H9 (cell line): ENCODE measurements at regions not wholly inside any gene's neighbourhood (a gene's known extent, or its start where the extent isn't known, plus 50 kb on each side); places are given as distances from the start of the nearest gene placed in this dataset.

Experiments
- DNase-seq: peaks from one replicate; pipeline ENCODE4 v3.0.0-alpha.2; 2017
- H2AFZ ChIP-seq: one replicate; pipeline ENCODE4 v1.6.1; 2013; ENCODE audit warnings: mild to moderate bottlenecking, low read length, control low read depth, moderate library complexity
- H2AK5ac ChIP-seq: 2 replicates; pipeline ENCODE4 v1.6.1; 2013; ENCODE audit warnings: low read length, control low read depth, mixed read lengths; ENCODE audit not compliant: insufficient read length
- H2BK120ac ChIP-seq: one replicate; pipeline ENCODE4 v1.6.1; 2013; ENCODE audit warnings: low read depth, mild to moderate bottlenecking, low read length, control low read depth, inconsistent platforms; ENCODE audit not compliant: poor library complexity, severe bottlenecking
- H2BK12ac ChIP-seq: 2 replicates; pipeline ENCODE4 v1.6.1; 2013; ENCODE audit warnings: low read length, control low read depth, mixed read lengths, low read depth; ENCODE audit not compliant: insufficient read length
- H2BK15ac ChIP-seq: 2 replicates; pipeline ENCODE4 v1.6.1; 2013; ENCODE audit warnings: low read depth, low read length, control low read depth
- H2BK20ac ChIP-seq: one replicate; pipeline ENCODE4 v1.6.1; 2013; ENCODE audit warnings: low read depth, mild to moderate bottlenecking, low read length, control low read depth, inconsistent platforms; ENCODE audit not compliant: poor library complexity, severe bottlenecking
- H2BK5ac ChIP-seq: 2 replicates; pipeline ENCODE4 v1.6.1; 2013; ENCODE audit warnings: low read length, control low read depth, mixed read lengths; ENCODE audit not compliant: insufficient read length
- H3K14ac ChIP-seq: 2 replicates; pipeline ENCODE4 v1.6.1; 2013; ENCODE audit warnings: low read length, control low read depth; ENCODE audit not compliant: insufficient read depth
- H3K18ac ChIP-seq: 2 replicates; pipeline ENCODE4 v1.6.1; 2013; ENCODE audit warnings: low read depth, mild to moderate bottlenecking, mixed read lengths, low read length, control low read depth; ENCODE audit not compliant: insufficient read length
- H3K23ac ChIP-seq: 2 replicates; pipeline ENCODE4 v1.6.1; 2013; ENCODE audit warnings: low read length, control low read depth, mixed read lengths, low read depth; ENCODE audit not compliant: insufficient read length
- H3K23me2 ChIP-seq: 2 replicates; pipeline ENCODE4 v1.6.1; 2013; ENCODE audit warnings: low read depth, mild to moderate bottlenecking, mixed read lengths, low read length, control low read depth; ENCODE audit not compliant: insufficient read length, poor library complexity, severe bottlenecking
- H3K27ac ChIP-seq: 2 replicates; pipeline ENCODE4 v1.5.1; 2013; ENCODE audit warnings: low read length, control low read depth, mixed read lengths, low read depth; ENCODE audit not compliant: insufficient read length
- H3K27me3 ChIP-seq: 2 replicates; pipeline ENCODE4 v1.6.1; 2013; ENCODE audit warnings: low read length, control low read depth, inconsistent platforms; ENCODE audit not compliant: insufficient read depth
- H3K4ac ChIP-seq: 2 replicates; pipeline ENCODE4 v1.6.1; 2013; ENCODE audit warnings: low read depth, mild to moderate bottlenecking, control low read depth, inconsistent platforms, low read length, moderate library complexity
- H3K4me1 ChIP-seq: 2 replicates; pipeline ENCODE4 v1.6.1; 2013; ENCODE audit warnings: low read length, control low read depth, inconsistent platforms; ENCODE audit not compliant: insufficient read depth
- H3K4me2 ChIP-seq: 2 replicates; pipeline ENCODE4 v1.6.1; 2013; ENCODE audit warnings: low read length, control low read depth, mixed read lengths; ENCODE audit not compliant: insufficient read length, insufficient read depth
- H3K56ac ChIP-seq: 2 replicates; pipeline ENCODE4 v1.6.1; 2013; ENCODE audit warnings: low read depth, mild to moderate bottlenecking, mixed read lengths, low read length, control low read depth; ENCODE audit not compliant: insufficient read length
- H3K79me1 ChIP-seq: 2 replicates; pipeline ENCODE4 v1.6.1; 2013; ENCODE audit warnings: low read depth, mild to moderate bottlenecking, moderate library complexity, low read length, control low read depth, inconsistent platforms; ENCODE audit not compliant: insufficient read depth, poor library complexity, severe bottlenecking
- H3K79me2 ChIP-seq: 2 replicates; pipeline ENCODE4 v1.6.1; 2013; ENCODE audit warnings: low read length, control low read depth, inconsistent platforms; ENCODE audit not compliant: insufficient read depth
- H3K9ac ChIP-seq: 2 replicates; pipeline ENCODE4 v1.6.1; 2013; ENCODE audit warnings: low read length, control low read depth, mixed read lengths; ENCODE audit not compliant: insufficient read length; ENCODE audit errors: extremely low read depth
- H3K9me3 ChIP-seq: one replicate; pipeline ENCODE4 v1.6.1; 2013; ENCODE audit warnings: low read depth, low read length, inconsistent platforms; ENCODE audit not compliant: control insufficient read depth
- H3T11ph ChIP-seq: one replicate; pipeline ENCODE4 v1.6.1; 2013; ENCODE audit warnings: mild to moderate bottlenecking, low read length, control low read depth, inconsistent platforms
- H4K20me1 ChIP-seq: one replicate; pipeline ENCODE4 v1.6.1; 2013; ENCODE audit not compliant: control insufficient read depth, insufficient read length, insufficient read depth
- H4K5ac ChIP-seq: 2 replicates; pipeline ENCODE4 v1.6.1; 2013; ENCODE audit warnings: low read depth, mild to moderate bottlenecking, mixed read lengths, low read length, control low read depth; ENCODE audit not compliant: insufficient read length
- H4K8ac ChIP-seq: replicated peaks from 2 replicates; pipeline ENCODE4 v1.6.1; 2013; ENCODE audit warnings: low read length, control low read depth, mixed read lengths, low read depth; ENCODE audit not compliant: insufficient read length
- H4K91ac ChIP-seq: 2 replicates; pipeline ENCODE4 v1.6.1; 2013; ENCODE audit warnings: low read depth, mild to moderate bottlenecking, moderate library complexity, mixed read lengths, low read length, control low read depth; ENCODE audit not compliant: insufficient read length
- H3K27ac Mint-ChIP-seq, 3 experiments: 2 replicates in 2 of 3; 3 replicates in 1 of 3; pipeline ENCODE4 v1.8.0; 2020 to 2021; ENCODE audit warnings: mixed read lengths in 3 of 3, mild to moderate bottlenecking in 1 of 3, moderate library complexity in 1 of 3
- H3K27me3 Mint-ChIP-seq: 2 replicates; pipeline ENCODE4 v1.8.0; 2021; ENCODE audit warnings: low read depth, mild to moderate bottlenecking, moderate library complexity, mixed read lengths
- H3K36me3 Mint-ChIP-seq, 3 experiments: 2 replicates in 2 of 3; 3 replicates in 1 of 3; pipeline ENCODE4 v1.8.0; 2020 to 2021; ENCODE audit warnings: low read depth in 3 of 3, mixed read lengths in 3 of 3; ENCODE audit not compliant: insufficient read depth in 1 of 3
- H3K4me1 Mint-ChIP-seq, 2 experiments: 2 replicates each; pipeline ENCODE4 v1.8.0; 2020; ENCODE audit warnings: mixed read lengths in 2 of 2
- H3K4me3 Mint-ChIP-seq, 2 experiments: 2 replicates in 1 of 2; 3 replicates in 1 of 2; pipeline ENCODE4 v1.8.0; 2020 to 2021; ENCODE audit warnings: mild to moderate bottlenecking in 2 of 2, mixed read lengths in 2 of 2, moderate library complexity in 1 of 2
- H3K9me3 Mint-ChIP-seq, 2 experiments: 2 replicates in 1 of 2; 3 replicates in 1 of 2; pipeline ENCODE4 v1.8.0; 2020; ENCODE audit warnings: mild to moderate bottlenecking in 2 of 2, mixed read lengths in 2 of 2, moderate library complexity in 1 of 2
- CTCF ChIP-seq: fragments of 200-600 bp; sonication (generic); conservative IDR thresholded peaks from 3 replicates; pipeline ENCODE4 v1.8.0; 2021; ENCODE audit warnings: antibody characterized with exemption, mild to moderate bottlenecking
- WGBS: extraction: QIAGEN DNeasy Blood & Tissue Kit; methylation state at CpG from one replicate; pipeline ENCODE4 v1.1.7; 2013; ENCODE audit warnings: missing lambda C conversion rate, low lambda C conversion rate, mixed read lengths; ENCODE audit not compliant: insufficient read length; ENCODE audit errors: extremely low coverage; 5-methylcytosine and 5-hydroxymethylcytosine counted together

- Histone ChIP-seq H4K91ac (no peak overlapping the region), H2BK120ac (no peak overlapping the region), H3K18ac (no peak overlapping the region), H3K4ac (no peak overlapping the region), H4K5ac (no peak overlapping the region), H3K27me3 (no peaks in the 10 kb centered on the region), H2BK15ac (no peak overlapping the region), H2BK20ac (no peak overlapping the region), H3K27ac (no peak overlapping the region), H2AK5ac (no peak overlapping the region), H3K79me2 (no peaks in the 10 kb centered on the region), H3K4me1 (peaks cover 4% of the 10 kb centered on the region; the same call in 1 of the 2 replicates), H3K14ac (no peak overlapping the region), H3K23ac (no peak overlapping the region), H2AFZ (no peak overlapping the region), H2BK12ac (no peak overlapping the region), H3K9ac (no peak overlapping the region), H2BK5ac (no peak overlapping the region), H3K4me2 (no peak overlapping the region), H3K56ac (no peak overlapping the region), H4K20me1 (no peaks in the 10 kb centered on the region), H3K9me3 (no peaks in the 10 kb centered on the region), H3T11ph (no peak overlapping the region), H3K23me2 (no peaks in the 10 kb centered on the region), H4K8ac (no peak overlapping the region), H3K79me1 (no peaks in the 10 kb centered on the region)
- TF ChIP-seq CTCF: no peak
- no peaks in the 10 kb centered on the region for H3K9me3 Mint-ChIP-seq
- no peak overlapping the region for H3K27ac Mint-ChIP-seq
- H3K36me3 Mint-ChIP-seq: no peaks in the 10 kb centered on the region
- WGBS: no CpG with 5 or more reads among the region's 1 CpG
- H3K4me1 Mint-ChIP-seq: peaks cover 29 to 30% of the 10 kb centered on the region in 2 experiments
- H3K4me3 Mint-ChIP-seq: no peak overlapping the region
- peaks cover 6% of the 10 kb centered on the region for H3K27me3 Mint-ChIP-seq
- DNase-seq: no peak
These were observed 296.8 kb upstream of the MARCKS start for GRCh38 chr6:113560376-113560775.
